ENCODE measurements at regions not wholly inside any gene's neighbourhood (a gene's known extent, or its start where the extent isn't known, plus 50 kb on each side); places are given as distances from the start of the nearest gene placed in this dataset.
A peak's percentile ranks its signal among the peaks of the same experiment; 100 is the strongest.

- H3K4me3 ChIP-seq (ENCODE audit: low read depth, low read length) = no peak overlapping the region
- no peak for TF ChIP-seq CTCF (IDR thresholded peaks at IDR 0.05; ENCODE audit: insufficient read depth, low read depth, low read length, missing control alignments)
- no peak for DNase-seq (ENCODE audit: low read depth)
These were observed 120.1 kb upstream of the ZMIZ1 start for GRCh38 chr10:78948621-78949030.

GRCh38 chr10:78950656-78951587 lies 117.8 kb upstream of the ZMIZ1 start:
- TF ChIP-seq CTCF (IDR thresholded peaks at IDR 0.05; ENCODE audit: insufficient read depth, low read depth, low read length, missing control alignments) = no peak
- H3K4me3 ChIP-seq (ENCODE audit: low read depth, low read length) = no peak overlapping the region
- DNase-seq (ENCODE audit: low read depth) = no peak

- no peak for TF ChIP-seq CTCF (IDR thresholded peaks at IDR 0.05; ENCODE audit: insufficient read depth, low read depth, low read length, missing control alignments)
These were observed 116.7 kb upstream of the ZMIZ1 start for GRCh38 chr10:78952030-78952429.

GRCh38 chr10:78952686-78953085 lies 116.1 kb upstream of the ZMIZ1 start:
- no peak for TF ChIP-seq CTCF (IDR thresholded peaks at IDR 0.05; ENCODE audit: insufficient read depth, low read depth, low read length, missing control alignments)
- DNase-seq (ENCODE audit: low read depth) = no peak
- no peak overlapping the region for H3K4me3 ChIP-seq (ENCODE audit: low read depth, low read length)

More at GRCh38 chr10:78952030-78952429, 116.7 kb upstream of the ZMIZ1 start:
- H3K4me3 ChIP-seq (ENCODE audit: low read depth, low read length) = no peak overlapping the region
- DNase-seq (ENCODE audit: low read depth) = no peak

GRCh38 chr10:78953113-78953798 lies 115.5 kb upstream of the ZMIZ1 start:
- peak; percentile 18 for DNase-seq (ENCODE audit: low read depth)
- H3K4me3 ChIP-seq (ENCODE audit: low read depth, low read length) = no peak overlapping the region
- no peak for TF ChIP-seq CTCF (IDR thresholded peaks at IDR 0.05; ENCODE audit: insufficient read depth, low read depth, low read length, missing control alignments)

GRCh38 chr10:78953799-78954297 lies 114.9 kb upstream of the ZMIZ1 start:
- no peak for DNase-seq (ENCODE audit: low read depth)
- H3K4me3 ChIP-seq (ENCODE audit: low read depth, low read length) = no peak overlapping the region
- no peak for TF ChIP-seq CTCF (IDR thresholded peaks at IDR 0.05; ENCODE audit: insufficient read depth, low read depth, low read length, missing control alignments)

Data from GM12865 (cell line).